ENCODE measurements at regions not wholly inside any gene's neighbourhood (a gene's known extent, or its start where the extent isn't known, plus 50 kb on each side); places are given as distances from the start of the nearest gene placed in this dataset.

DNA sequence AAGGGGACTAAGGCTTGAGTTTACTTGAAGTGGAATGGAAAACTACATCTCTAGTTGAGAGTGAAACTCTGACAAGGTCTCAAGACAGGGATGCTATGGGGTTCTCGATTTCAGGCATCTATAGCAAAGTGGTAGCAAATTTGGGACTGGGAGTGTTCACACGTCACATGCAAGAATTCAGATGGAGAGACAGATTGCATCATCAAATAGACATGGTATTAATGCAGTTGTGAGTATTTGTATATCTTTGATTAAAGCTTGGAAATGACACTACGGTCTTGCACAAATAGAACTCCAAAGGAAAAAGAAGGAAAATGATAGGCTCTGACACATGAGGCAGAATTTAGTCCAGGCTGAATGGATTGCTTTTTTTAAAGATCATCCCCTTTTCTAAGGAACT, 1061.6 kb upstream of the FANCL start:
- DNase-seq, result no peak

DNA sequence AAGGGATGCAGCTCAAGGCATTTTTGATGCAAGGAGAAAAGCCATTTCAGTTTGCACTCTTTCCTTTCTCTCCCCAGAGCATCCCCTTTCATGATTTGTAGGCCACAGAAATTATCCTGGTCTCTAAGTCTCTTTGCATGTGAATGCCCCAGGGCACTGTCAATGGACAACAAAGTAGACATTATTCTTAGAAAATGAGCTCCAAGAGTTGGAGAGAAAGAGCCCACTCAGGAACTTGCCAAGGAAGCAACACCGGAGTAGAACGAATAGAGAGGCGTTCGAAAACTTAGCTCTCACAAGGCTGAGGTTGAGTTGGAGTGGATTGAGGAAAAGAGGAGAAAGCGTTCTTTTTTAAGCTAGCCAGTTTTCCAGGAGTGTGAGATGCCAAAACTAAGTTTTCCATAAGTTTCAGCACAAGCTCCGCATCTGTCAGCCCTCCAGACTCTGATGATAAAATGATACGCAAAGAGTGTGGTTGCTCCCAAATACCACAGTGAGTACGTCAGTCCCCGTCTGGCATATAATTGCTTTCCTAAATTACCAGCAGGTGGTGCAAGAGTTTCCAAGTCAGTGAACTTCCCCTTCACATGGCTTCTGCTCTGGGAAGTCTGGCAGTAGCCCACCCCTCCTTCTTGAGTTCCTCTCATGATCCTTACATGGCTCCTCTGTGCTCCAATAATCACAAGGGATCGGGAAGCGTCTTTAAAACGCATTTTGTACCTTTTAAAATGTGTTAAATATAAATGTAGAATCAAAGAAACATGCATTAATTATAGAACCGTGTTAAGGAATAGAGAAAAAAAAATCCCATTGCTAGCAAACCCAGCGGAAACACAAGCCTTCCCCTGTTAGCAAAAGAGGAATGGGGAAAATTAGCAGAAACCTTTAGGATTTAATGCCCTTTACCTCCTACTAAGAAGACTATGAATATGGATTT, 1060.6 kb upstream of the FANCL start:
- DNase-seq, result peak; percentile 75

DNA sequence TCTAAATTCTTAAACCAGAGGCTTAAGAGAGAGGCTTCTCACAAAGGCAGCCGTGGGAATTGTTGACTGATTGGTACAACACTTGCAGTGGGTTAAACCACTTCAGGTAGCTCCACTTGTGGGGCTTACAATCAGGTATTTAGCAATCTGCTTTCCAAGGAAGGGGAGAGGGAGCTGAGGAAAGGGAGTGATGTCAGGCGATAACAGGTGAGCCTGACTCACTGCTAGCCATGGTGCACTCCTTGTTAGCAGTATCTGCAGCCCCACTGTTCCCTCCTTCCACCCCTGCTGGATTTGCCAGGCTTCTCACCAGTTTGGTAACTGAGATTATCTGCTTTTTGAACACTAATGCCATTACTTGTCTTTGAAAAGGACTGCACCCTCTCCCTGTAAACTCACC, 1056.7 kb upstream of the FANCL start:
- DNase-seq, result no peak

- DNase-seq, result no peak
Measured at GRCh38 chr2:59296279-59296678, 1055.2 kb upstream of the FANCL start.

GRCh38 chr2:59295524-59296162, 1054.5 kb upstream of the FANCL start:
- DNase-seq, result no peak

- no peak for DNase-seq
Measured at GRCh38 chr2:59288771-59289170, 1047.6 kb upstream of the FANCL start.

DNA sequence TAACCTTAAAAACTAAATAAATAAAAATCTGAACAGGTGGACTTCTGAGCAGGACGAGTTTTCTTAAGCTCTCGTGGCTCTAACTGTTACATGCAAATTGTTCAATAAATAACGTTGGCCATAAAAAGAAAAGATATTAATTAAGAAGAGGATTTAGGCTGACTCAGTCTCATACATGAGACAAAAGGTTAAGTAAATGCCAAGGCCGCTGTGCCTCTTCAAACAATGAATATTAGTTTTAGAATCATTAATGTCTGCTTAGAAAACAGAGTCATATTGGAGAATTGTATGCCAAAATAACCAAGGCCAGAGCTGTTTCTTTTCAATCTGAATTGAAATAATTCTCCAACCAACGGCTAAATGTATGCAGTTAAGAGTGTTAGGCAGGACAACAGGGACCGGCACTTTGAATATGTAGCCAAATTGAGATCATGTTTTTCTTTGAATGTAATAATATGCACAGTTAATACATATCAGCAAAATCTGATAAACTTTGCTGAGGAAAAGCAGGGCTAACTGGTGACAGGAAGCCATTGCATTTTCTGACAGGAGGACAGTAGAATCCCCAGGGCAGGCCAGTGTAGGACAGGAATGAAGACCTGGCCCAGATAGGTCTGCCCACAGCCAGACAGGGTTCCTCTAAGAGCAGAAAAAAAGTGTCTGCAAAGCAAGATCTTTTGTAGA, 1041.4 kb upstream of the FANCL start:
- no peak for DNase-seq

DNA sequence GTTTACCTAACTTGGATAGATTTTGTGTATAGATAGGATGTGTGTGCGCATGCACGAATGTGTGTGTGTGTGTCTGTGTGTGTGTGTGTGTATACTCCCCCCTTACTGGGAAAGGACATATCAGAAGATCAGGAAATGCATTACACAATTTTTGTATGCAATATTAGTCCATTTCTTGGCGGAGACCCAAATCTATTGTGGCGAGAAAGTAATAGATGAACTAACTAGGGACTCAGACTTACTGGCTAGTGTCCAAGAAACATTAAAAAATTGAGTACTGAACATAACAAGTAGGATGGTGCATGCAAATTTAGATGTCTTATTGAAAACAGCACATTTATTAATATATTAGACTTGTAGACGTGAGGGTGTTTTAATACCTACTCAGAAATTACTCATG, 1036.5 kb upstream of the FANCL start:
- no peak for DNase-seq

DNA sequence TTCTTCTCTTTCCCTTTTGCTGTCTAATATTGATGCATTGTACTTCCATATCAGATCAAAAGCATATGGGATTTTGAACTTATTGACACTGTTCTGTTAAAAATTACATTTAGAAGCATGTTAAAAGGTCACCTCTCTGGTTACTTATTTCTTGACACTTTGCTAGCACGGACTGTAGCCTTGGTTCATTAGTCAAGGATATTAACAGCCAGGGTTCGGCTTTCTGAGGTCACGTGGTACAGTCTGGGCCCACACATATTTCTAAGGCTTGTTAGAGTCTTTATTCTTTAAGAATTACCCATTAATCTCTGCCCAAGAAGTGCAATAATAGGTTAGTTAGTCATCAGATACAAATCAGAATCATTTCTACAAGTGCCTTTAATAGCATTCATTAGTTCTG, 1035.8 kb upstream of the FANCL start:
- DNase-seq, result no peak

GRCh38 chr2:59276033-59276432, 1034.9 kb upstream of the FANCL start:
- no peak for DNase-seq

DNA sequence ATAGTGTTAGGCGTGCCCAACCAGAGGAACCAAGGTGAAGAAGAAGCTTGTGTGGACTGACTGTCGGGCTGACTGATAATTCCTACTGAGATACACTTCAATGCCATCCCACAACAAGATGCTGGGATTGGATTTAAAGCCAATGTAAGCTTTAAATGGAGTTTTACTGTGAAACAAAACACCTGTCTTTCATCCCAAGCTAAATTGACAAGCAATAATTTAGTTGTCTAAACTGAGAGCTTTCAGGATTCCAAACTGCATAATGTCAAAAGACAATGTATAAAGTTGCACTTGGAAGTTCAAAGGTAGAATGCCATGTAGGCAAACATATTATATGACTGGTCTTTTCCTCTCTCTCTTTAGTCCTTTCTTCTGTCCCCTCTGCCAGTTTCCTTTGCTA, 1025.3 kb upstream of the FANCL start:
- DNase-seq, result no peak

- DNase-seq, result no peak
Measured at GRCh38 chr2:59259913-59260312, 1018.8 kb upstream of the FANCL start.

- no peak for DNase-seq
Measured at GRCh38 chr2:59256290-59256689, 1015.2 kb upstream of the FANCL start.

GRCh38 chr2:59254279-59254678, 1013.2 kb upstream of the FANCL start:
- no peak for DNase-seq

- no peak for DNase-seq
Measured at GRCh38 chr2:59250307-59250677, 1009.2 kb upstream of the FANCL start.

- DNase-seq, result no peak
Measured at GRCh38 chr2:59249441-59250306, 1008.5 kb upstream of the FANCL start.

- DNase-seq, result no peak
Measured at GRCh38 chr2:59239146-59239545, 998.0 kb upstream of the FANCL start.

DNA sequence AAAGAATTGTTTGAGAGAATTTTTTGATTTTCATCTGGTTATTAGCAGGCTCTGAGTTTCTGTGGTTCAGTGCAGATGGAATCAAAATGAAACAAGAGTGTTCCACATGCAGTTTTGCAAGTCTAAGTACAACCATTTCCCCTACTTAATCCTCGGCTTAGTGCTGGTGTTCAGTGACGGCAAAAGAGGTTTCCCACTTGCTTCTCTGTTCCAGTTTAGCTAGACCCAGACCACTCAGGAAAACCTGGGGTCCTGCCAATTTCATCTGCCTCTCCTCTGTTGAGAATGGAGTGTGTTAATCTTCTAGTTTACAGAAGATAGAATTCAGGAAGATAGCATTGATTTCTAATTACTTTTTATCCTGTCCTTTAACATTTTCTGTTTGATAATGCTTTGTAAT, 996.2 kb upstream of the FANCL start:
- no peak for DNase-seq

GRCh38 chr2:59236723-59237122, 995.6 kb upstream of the FANCL start:
- no peak for DNase-seq

DNA sequence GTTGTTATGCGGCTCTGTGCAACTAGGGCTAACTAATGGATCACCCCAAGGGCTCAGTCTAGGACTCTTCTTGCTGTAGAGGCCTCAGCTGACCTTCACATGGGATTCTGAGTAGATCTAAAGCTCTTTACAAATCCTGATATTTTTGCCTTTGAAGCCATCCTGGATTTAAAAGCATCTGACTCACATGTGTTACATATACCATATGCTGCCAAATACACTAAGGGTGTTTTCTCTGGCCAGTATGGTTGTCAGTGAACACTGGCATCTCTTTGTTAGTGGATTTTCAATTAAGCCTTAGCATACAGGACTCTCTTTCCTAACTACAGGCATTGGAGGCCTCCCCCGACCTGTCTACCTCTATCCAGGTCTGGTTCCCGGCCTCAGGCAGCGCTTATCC, 992.8 kb upstream of the FANCL start:
- DNase-seq, result no peak

DNA sequence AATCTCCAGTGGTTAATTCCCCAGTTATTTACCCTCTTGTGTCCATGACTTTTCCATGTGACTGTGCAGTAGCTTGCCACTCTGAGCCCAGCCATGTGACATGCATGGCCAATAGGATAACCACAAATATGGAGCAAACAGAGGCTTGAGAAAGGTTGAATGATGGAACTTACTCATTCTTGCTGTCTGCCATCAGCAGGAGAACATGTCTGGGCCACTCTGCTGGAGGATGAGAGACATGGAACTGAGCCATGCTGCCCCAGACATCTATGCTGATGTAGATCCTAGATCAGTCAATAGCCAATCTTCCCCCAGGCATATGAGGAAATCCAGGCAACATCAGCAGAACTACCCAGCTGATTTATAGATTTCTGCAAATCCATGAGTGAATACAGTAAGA, 992.3 kb upstream of the FANCL start:
- no peak for DNase-seq

- no peak for DNase-seq
Measured at GRCh38 chr2:59232394-59233165, 991.5 kb upstream of the FANCL start.

Measured in hindlimb muscle (tissue), 1 donor.